DMS 273 treated with DMSO at 0.1 percent for 48 hours (cell line): ENCODE measurements at regions not wholly inside any gene's neighbourhood (a gene's known extent, or its start where the extent isn't known, plus 50 kb on each side); places are given as distances from the start of the nearest gene placed in this dataset.
"Not testable (repeated sequence)": the region's sequence is repeated elsewhere in the genome, so short reads cannot be mapped to it uniquely, and the experiment has no call there.

Source experiments
- DNase-seq: peaks from one replicate; lab custom pipeline; 2025; lab: John Stamatoyannopoulos, UW

GRCh38 chr6:2302482-2302881 lies 57.1 kb upstream of the GMDS start:
- DNase-seq, result not testable (repeated sequence)

DNA sequence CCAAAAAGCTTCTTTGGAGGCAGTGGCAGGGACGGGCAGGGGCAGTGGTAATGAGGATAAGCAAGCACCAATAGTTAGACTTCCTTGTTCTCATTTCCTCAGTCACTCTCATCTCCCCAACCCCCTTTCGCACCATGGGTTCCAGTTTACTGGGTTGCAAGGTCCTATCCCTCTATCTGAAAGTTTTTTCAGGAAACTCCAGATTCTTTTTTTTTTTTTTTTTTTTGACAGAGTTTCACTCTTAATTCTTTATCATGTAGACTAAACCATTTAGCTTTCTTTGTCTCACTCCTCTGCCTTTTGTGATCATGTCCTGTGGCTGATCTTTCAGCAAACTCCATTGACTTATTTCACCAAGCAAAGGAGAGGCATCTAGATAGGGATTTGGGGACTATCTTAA lies 51.4 kb upstream of the GMDS start:
- no peak for DNase-seq
